GM23338 (cell line): ENCODE measurements at regions not wholly inside any gene's neighbourhood (a gene's known extent, or its start where the extent isn't known, plus 50 kb on each side); places are given as distances from the start of the nearest gene placed in this dataset.

Experiments
- CREB1 ChIP-seq: fragments of 250-450 bp; sonication (Bioruptor Pico); IDR thresholded peaks from 2 replicates; pipeline ENCODE4 v1.5.0; 2020; ENCODE audit warnings: low read depth, mild to moderate bottlenecking, moderate library complexity
- CTCF ChIP-seq, 2 experiments: fragments of 200-600 bp in 1 of 2; sonication (generic) in 1 of 2; conservative IDR thresholded peaks; 2 replicates each; pipeline versions ENCODE4 v1.5.1 to v1.6.1; 2016 to 2017; ENCODE audit warnings: antibody characterized with exemption in 2 of 2, low read depth in 2 of 2, mild to moderate bottlenecking in 2 of 2, moderate library complexity in 1 of 2
- ETS1 ChIP-seq: IDR thresholded peaks from 2 replicates; pipeline ENCODE4 v1.6.1; 2016; ENCODE audit warnings: antibody characterized with exemption
- EZH2 ChIP-seq: fragments of 200-600 bp; sonication (generic); IDR thresholded peaks from one replicate; pipeline ENCODE4 v1.8.0; 2017; ENCODE audit warnings: antibody characterized with exemption, mild to moderate bottlenecking, low read depth; ENCODE audit not compliant: unreplicated experiment
- EZH2phosphoT487 ChIP-seq: fragments of 200-600 bp; sonication (generic); IDR thresholded peaks from one replicate; pipeline ENCODE4 v1.8.1; 2018; ENCODE audit warnings: antibody characterized with exemption; ENCODE audit not compliant: unreplicated experiment
- JUNB ChIP-seq: IDR thresholded peaks from one replicate; pipeline ENCODE4 v1.6.1; 2016; ENCODE audit warnings: antibody characterized with exemption; ENCODE audit not compliant: unreplicated experiment
- NANOG ChIP-seq: IDR thresholded peaks from 2 replicates; pipeline ENCODE4 v1.6.1; 2016; ENCODE audit warnings: antibody characterized with exemption, borderline replicate concordance
- POLR2AphosphoS5 ChIP-seq: IDR thresholded peaks from 2 replicates; pipeline ENCODE4 v1.6.1; 2016; ENCODE audit warnings: antibody characterized with exemption, low read depth
- REST ChIP-seq: IDR thresholded peaks from one replicate; pipeline ENCODE4 v1.6.1; 2018; ENCODE audit warnings: antibody characterized with exemption; ENCODE audit not compliant: unreplicated experiment
- STAT1 ChIP-seq: IDR thresholded peaks from one replicate; pipeline ENCODE4 v1.6.1; 2016; ENCODE audit warnings: antibody characterized with exemption; ENCODE audit not compliant: unreplicated experiment
- ZNF114 ChIP-seq: fragments of 250-450 bp; sonication (Bioruptor Pico); IDR thresholded peaks from 2 replicates; pipeline ENCODE4 v1.5.0; 2020; ENCODE audit warnings: mild to moderate bottlenecking, moderate library complexity
- ZNF331 ChIP-seq: fragments of 250-450 bp; sonication (Bioruptor Pico); IDR thresholded peaks from 2 replicates; pipeline ENCODE4 v1.5.0; 2020; ENCODE audit warnings: low read depth, mild to moderate bottlenecking, moderate library complexity
- ZNF462 ChIP-seq: fragments of 250-450 bp; sonication (Bioruptor Pico); IDR thresholded peaks from 2 replicates; pipeline ENCODE4 v1.5.0; 2020; ENCODE audit warnings: mild to moderate bottlenecking, moderate library complexity

GRCh38 chr6:10320291-10320690 lies 94.6 kb downstream of the TFAP2A start:
- TF ChIP-seq POLR2AphosphoS5 (no peak), CTCF (conservative IDR thresholded peaks at IDR 0.05; ENCODE audit: low read depth in 2 of 2) (no peak), EZH2 (no peak), CREB1 (no peak), REST (no peak), EZH2phosphoT487 (no peak), ETS1 (no peak), STAT1 (no peak), ZNF114 (CRISPR knock-in tag) (no peak), ZNF462 (CRISPR knock-in tag) (no peak), JUNB (no peak), NANOG (no peak), ZNF331 (no peak)
